A673 (cell line): ENCODE measurements at regions not wholly inside any gene's neighbourhood (a gene's known extent, or its start where the extent isn't known, plus 50 kb on each side); places are given as distances from the start of the nearest gene placed in this dataset.
"Not testable (repeated sequence)": the region's sequence is repeated elsewhere in the genome, so short reads cannot be mapped to it uniquely, and the experiment has no call there.

Experiments used
- BruUV-seq: library from RNA; stranded (reverse); fragments of 400-500 nt; replicated peaks from 2 replicates; lab custom pipeline; 2021; lab: Mats Ljungman, UMichigan
- CTCF ChIA-PET: fragments of 300-600 bp; sonication (Branson Sonifier 250); formaldehyde crosslinking; loops from one replicate; lab custom pipeline; 2022; ENCODE audit warnings: antibody characterized with exemption; lab: Charles Lee
- POLR2A ChIA-PET: fragments of 300-600 bp; sonication (Branson Sonifier 250); formaldehyde crosslinking; loops from one replicate; lab custom pipeline; 2022; ENCODE audit warnings: antibody characterized with exemption; ENCODE audit not compliant: low non-redundant PET; lab: Charles Lee
- DNase-seq: peaks from one replicate; pipeline ENCODE4 v3.0.0-alpha.2; 2015; ENCODE audit warnings: low spot score
- H3K27ac ChIP-seq: fragments of 200-600 bp; sonication (generic); 2 replicates; pipeline ENCODE4 v1.5.1; 2016; ENCODE audit warnings: mixed run types, low read depth, mild to moderate bottlenecking, mixed read lengths, antibody characterized with exemption, low read length; ENCODE audit not compliant: poor library complexity, severe bottlenecking
- H3K27me3 ChIP-seq: fragments of 200-600 bp; sonication (generic); replicated peaks from 2 replicates; pipeline ENCODE4 v1.6.1; 2017; ENCODE audit warnings: mixed run types, low read depth, mild to moderate bottlenecking, mixed read lengths, antibody characterized with exemption, low read length; ENCODE audit not compliant: insufficient read depth, poor library complexity
- H3K36me3 ChIP-seq: fragments of 200-600 bp; sonication (generic); 2 replicates; pipeline ENCODE4 v1.6.1; 2016; ENCODE audit warnings: mixed run types, mild to moderate bottlenecking, mixed read lengths, antibody characterized with exemption, low read length; ENCODE audit not compliant: insufficient read depth, poor library complexity, severe bottlenecking
- H3K4me1 ChIP-seq: fragments of 200-600 bp; sonication (generic); 2 replicates; pipeline ENCODE4 v1.6.1; 2017; ENCODE audit warnings: mixed run types, mild to moderate bottlenecking, mixed read lengths, antibody characterized with exemption, low read length; ENCODE audit not compliant: insufficient read depth, poor library complexity, severe bottlenecking
- H3K4me3 ChIP-seq: fragments of 200-600 bp; sonication (generic); 2 replicates; pipeline ENCODE4 v1.5.1; 2016; ENCODE audit warnings: low read depth, mixed run types, mild to moderate bottlenecking, mixed read lengths, low read length; ENCODE audit not compliant: poor library complexity, severe bottlenecking
- H3K9me3 ChIP-seq: fragments of 200-600 bp; sonication (generic); 2 replicates; pipeline ENCODE4 v1.6.1; 2016; ENCODE audit warnings: mixed run types, low read depth, mild to moderate bottlenecking, mixed read lengths, antibody characterized with exemption, low read length; ENCODE audit not compliant: poor library complexity, severe bottlenecking
- EZH2 ChIP-seq: fragments of 200-600 bp; sonication (generic); IDR thresholded peaks from 2 replicates; pipeline ENCODE4 v1.6.1; 2017; ENCODE audit warnings: borderline replicate concordance, low read depth, mild to moderate bottlenecking, mixed read lengths, antibody characterized with exemption, low read length; ENCODE audit not compliant: poor library complexity, severe bottlenecking
- intact Hi-C: fragments of 100-400 bp; cut with micrococcal nuclease; formaldehyde crosslinking; loops from one replicate; pipeline ENCODE4 v1.10.0; 2022; ENCODE audit not compliant: unreplicated experiment
- TF ChIP-seq, protein P1 (sequence below): fragments of 300-800, 200-600 bp; sonication (generic); conservative IDR thresholded peaks from 2 replicates; pipeline ENCODE4 v1.5.1; 2017; ENCODE audit warnings: low read depth, mild to moderate bottlenecking, antibody characterized with exemption, low read length, moderate library complexity, mixed read lengths

DNA sequence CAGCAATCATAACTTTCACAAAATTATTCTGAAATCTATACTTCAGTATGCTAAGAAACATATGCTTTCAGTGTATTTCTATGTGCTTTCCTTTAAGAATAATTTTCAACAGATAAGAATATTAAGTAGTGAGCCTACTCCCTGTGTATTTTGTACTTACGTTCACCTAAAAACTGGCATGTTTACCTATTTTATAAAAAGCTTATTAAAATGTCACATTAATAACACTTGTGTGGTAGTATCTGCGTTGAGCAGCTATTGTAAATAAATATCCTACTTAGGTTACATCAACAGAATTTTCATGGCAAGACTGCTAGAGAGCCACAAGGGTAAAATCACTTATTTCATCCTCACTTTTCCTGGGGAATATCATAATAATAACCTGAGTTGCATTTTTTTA, 113.4 kb upstream of the SLITRK5 start:
- intact Hi-C loops, result no loop called here
- no peaks in the 10 kb centered on the region for H3K27me3 ChIP-seq
- H3K27ac ChIP-seq, result no peak overlapping the region
- no peaks in the 10 kb centered on the region for H3K36me3 ChIP-seq
- no peaks in the 10 kb centered on the region for H3K4me1 ChIP-seq
- no peak for DNase-seq
- CTCF ChIA-PET, result no interaction called here
- TF ChIP-seq, protein P1, sequence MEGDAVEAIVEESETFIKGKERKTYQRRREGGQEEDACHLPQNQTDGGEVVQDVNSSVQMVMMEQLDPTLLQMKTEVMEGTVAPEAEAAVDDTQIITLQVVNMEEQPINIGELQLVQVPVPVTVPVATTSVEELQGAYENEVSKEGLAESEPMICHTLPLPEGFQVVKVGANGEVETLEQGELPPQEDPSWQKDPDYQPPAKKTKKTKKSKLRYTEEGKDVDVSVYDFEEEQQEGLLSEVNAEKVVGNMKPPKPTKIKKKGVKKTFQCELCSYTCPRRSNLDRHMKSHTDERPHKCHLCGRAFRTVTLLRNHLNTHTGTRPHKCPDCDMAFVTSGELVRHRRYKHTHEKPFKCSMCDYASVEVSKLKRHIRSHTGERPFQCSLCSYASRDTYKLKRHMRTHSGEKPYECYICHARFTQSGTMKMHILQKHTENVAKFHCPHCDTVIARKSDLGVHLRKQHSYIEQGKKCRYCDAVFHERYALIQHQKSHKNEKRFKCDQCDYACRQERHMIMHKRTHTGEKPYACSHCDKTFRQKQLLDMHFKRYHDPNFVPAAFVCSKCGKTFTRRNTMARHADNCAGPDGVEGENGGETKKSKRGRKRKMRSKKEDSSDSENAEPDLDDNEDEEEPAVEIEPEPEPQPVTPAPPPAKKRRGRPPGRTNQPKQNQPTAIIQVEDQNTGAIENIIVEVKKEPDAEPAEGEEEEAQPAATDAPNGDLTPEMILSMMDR, result no peak
- TF ChIP-seq EZH2, result no peak
- POLR2A ChIA-PET, result no interaction called here
- no TSS peak for BruUV-seq
- no peaks in the 10 kb centered on the region for H3K9me3 ChIP-seq
- H3K4me3 ChIP-seq, result no peak overlapping the region

- intact Hi-C loops, result not testable (repeated sequence)
Observed at GRCh38 chr13:87561580-87561979, 109.6 kb upstream of the SLITRK5 start.

GRCh38 chr13:87570669-87571068, 100.5 kb upstream of the SLITRK5 start:
- Histone ChIP-seq H3K4me3 (no peak overlapping the region), H3K27me3 (no peaks in the 10 kb centered on the region), H3K9me3 (no peaks in the 10 kb centered on the region), H3K36me3 (no peaks in the 10 kb centered on the region), H3K4me1 (no peaks in the 10 kb centered on the region), H3K27ac (no peak overlapping the region)
- BruUV-seq, result no TSS peak
- POLR2A ChIA-PET, result no interaction called here
- DNase-seq, result no peak
- CTCF ChIA-PET, result no interaction called here
- intact Hi-C loops, result no loop called here
- TF ChIP-seq, protein P1, result no peak
- no peak for TF ChIP-seq EZH2

More at GRCh38 chr13:87561580-87561979, 109.6 kb upstream of the SLITRK5 start:
- H3K27ac ChIP-seq, H3K9me3 ChIP-seq, H3K27me3 ChIP-seq, DNase-seq, CTCF ChIA-PET, H3K4me1 ChIP-seq, H3K4me3 ChIP-seq, POLR2A ChIA-PET, BruUV-seq, H3K36me3 ChIP-seq: not testable (repeated sequence)

- H3K4me3 ChIP-seq, result no peak overlapping the region
- CTCF ChIA-PET, result no interaction called here
- TF ChIP-seq EZH2, result no peak
- TF ChIP-seq, protein P1, result no peak
- no peak overlapping the region for H3K27ac ChIP-seq
- DNase-seq, result no peak
- POLR2A ChIA-PET, result no interaction called here
- no peaks in the 10 kb centered on the region for H3K27me3 ChIP-seq
- BruUV-seq, result no TSS peak
- no peaks in the 10 kb centered on the region for H3K36me3 ChIP-seq
- H3K4me1 ChIP-seq, result no peaks in the 10 kb centered on the region
- intact Hi-C loops, result no loop called here
- H3K9me3 ChIP-seq, result no peaks in the 10 kb centered on the region
Observed at GRCh38 chr13:87582399-87582798, 88.8 kb upstream of the SLITRK5 start.
